Stimulated activated CD8-positive, alpha-beta memory T cell treated with anti-CD3 and anti-CD28 coated beads, Interleukin-4, amount 100 ng/mL, for 1 hour (primary cell): ENCODE measurements at regions not wholly inside any gene's neighbourhood (a gene's known extent, or its start where the extent isn't known, plus 50 kb on each side); places are given as distances from the start of the nearest gene placed in this dataset.

Experiments used
- DNase-seq, 2 donors: peaks; one replicate each; pipeline ENCODE4 v3.0.0-alpha.2; 2020; ENCODE audit warnings: low read depth in 2 of 2, low spot score in 1 of 2

DNA sequence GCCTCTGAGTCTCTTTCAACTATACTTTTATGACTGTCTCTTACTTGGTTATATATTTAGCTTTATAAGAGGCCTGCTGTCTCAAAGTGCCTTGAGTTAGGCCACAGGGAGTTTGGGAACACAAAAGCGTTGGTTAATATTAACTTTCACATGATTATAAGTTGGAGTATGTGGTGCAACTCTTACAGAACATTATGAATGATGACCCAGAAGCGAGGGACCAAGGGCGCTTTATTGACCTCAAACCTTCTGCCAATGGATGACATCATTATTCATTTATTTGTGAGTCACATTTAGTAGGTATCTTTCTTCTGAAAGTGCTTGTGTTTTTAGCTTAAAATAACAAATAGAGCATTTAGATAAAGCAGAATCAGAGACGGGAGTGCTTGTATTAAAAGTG lies 298.0 kb upstream of the ZC3H12C start:
- no peak for DNase-seq

DNA sequence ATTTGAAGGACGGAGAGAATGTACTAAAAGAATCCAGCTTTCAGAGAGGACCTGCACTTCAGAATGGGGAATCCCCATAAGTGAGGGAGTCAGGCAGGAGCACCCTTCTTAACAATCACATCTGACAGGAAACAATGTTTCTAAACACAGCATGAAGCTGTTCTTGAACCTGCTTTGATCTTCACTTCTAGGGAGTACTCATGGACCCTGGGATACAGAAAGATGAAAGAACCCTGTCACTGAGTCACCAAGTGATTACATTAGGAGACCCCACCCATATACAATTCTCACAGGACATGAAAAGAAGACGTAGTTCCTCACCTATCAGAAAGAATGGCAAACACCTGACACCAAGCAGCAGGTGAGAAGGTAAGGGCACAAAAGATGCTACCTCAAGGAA lies 296.9 kb upstream of the ZC3H12C start:
- DNase-seq, result no peak

DNA sequence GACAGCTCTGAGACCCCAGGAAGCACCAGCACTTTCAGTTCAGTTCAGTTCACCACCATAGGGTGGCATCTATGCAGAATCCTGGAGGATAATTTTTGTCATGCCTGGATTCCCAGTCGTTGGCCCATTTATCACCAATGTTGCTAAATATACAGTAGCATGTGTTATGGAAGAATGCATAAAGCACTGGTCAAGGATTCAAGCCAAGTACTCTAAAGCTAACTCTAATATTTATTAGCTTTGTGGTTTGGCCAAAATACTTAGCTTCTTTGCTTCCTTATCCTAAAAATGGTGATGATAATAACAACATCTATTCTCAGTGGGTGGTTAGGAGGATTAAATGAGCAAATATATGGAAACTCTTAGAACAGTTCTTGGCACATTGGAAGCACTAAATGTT lies 294.7 kb upstream of the ZC3H12C start:
- DNase-seq, result no peak

DNA sequence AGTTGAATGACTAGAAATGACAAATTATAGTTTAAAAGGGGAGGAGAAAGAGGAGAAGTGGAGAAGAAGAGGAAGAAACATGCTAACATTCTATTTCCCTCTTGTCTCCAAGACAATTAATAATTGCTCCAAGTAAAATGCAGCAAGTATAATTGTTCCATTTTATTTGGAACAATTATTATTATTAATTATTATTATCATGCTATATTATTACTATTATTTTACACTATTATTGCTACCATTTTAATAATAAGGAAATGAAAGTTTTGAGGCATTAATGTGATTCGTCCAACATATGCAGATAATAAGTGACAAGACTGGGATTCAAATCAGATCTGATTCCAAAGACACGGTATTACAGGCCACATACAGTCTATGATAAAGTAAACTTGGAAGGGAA lies 293.6 kb upstream of the ZC3H12C start:
- DNase-seq, result no peak

DNA sequence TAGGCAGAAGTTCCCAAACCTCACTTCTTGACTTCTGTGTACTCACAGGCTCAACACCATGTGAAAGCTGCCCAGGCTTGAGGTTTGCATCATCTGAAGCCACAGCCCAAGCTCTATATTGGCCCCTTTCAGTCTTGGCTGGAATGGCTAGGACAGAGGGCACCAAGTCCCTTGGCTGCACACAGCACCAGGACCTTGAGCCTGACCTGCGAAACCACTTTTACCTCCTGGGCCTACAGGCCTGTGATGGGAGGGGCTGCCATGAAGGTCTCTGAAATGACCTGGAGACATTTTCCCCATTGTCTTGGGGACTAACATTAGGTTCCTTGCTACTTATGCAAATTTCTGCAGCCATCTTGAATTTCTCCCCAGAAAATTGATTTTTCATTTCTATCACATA lies 288.3 kb upstream of the ZC3H12C start:
- no peak for DNase-seq

DNA sequence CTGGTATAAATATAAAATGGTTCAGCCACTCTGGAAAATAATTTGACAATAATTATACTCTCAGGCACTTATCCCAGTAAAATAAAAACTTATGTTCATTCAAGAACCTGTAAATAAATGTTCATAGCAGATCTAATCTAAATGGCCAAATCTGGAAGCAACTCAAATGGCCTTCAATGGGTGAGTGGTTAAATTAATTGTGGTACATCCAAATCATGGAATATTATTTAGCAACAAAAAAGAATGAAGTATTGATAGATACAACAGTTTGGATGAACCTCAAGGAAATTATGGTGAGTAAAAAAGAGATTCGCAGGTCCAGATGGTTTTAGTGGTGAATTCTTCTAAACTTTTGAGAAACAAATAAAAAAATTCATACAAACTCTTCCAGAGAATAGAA lies 287.0 kb upstream of the ZC3H12C start:
- no peak for DNase-seq

DNA sequence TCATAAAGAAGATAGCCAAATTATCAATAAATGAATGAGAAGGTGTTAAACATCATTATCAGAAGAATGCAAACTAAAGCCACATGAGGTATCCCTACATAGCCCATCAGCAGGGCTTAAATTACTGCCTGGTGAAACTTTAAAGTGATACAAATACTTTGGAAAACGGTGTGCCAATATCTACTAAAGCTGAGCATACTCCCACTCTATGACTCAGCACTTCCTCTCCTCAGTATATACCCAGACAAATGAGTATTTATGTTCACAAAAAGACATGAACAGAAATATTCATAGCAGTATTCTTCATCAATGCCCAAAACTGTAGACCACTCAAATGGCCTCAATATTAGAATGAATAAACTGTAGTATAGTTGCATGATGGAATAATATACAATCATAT lies 284.6 kb upstream of the ZC3H12C start:
- no peak for DNase-seq

DNA sequence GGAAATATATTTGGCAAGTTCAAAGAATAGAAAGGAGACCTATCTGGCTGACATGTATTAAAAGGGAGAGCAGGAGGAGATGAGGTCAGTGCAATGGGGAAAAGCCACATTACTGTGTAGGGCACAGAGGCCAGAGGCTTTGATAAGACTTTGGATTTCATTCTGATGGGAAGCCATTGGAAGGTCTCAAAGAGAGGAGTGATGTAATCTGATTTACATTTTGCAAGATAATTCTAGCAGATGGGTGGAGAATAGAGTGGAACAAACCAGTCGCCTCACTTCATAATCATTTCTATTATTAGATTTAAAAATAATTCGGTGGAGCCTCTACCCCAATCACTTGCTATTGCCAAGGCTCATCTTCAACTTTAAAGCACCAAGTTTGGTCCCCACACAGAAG lies 278.4 kb upstream of the ZC3H12C start:
- no peak for DNase-seq

DNA sequence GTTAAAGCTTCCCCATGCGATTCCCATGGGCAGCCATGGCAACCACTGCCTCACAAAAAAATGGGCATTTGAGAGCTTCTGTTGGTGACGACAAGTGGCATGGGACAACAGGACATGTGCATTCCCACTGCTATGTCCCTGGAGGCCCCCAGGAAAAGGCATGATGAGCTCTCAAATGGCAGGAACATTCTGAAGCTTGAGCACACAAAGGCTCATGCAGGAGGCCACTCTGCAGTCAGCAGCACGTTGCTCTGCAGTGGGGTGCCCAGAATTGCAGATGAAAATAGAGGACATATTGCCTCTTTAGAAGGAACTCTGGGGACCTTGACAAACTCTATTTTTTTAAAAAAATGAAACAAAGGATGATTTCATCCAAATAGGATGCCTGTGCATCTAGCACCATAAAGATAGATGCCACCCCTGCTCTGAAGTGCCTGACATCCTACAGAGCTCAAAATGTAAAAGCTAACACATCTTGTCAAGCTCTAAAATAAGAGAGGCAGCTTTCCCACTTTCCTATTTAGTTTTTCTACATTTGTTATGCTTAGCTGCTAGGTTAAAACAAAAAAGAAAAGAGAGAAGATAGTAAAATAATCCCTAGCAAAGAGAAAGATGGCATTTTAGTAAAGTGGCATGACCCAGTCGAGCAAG lies 277.6 kb upstream of the ZC3H12C start:
- DNase-seq, result no peak

DNA sequence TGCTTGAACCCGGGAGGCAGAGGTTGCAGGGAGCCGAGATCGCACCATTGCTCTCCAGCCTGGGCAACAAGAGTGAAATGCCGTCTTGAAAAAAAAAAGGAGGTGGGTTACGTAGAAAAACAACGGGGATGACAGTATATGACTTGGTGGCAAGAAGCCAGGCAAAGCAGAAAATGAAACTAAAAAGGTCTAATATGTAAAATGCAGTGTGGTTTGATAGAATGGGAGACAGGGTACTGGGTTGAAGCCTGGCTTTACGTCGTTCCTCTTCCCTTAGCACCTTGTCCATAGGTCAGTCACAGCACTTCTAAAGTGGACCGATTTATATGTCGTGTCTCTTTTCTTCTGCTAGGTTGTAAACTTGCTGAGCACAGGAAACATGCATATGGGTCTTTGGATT lies 274.9 kb upstream of the ZC3H12C start:
- no peak for DNase-seq

DNA sequence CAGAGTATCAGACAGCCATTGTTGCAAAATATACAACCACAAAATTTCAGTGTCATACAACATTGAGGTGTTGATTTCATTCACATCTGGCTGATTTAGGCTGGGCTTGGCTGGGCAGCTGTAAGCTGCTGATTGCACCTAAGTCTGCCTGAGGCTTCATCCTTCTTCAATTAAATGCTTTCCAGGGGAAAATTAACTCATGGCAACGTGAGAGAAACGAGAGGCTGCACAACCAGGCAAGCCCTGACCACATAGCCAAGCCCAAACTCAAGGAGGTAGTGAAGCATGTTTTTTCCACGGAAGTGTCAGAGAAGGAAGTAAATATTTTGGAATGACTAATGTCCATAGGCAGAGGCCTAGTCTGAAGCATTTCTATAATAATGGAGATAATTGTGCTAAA lies 273.8 kb upstream of the ZC3H12C start:
- DNase-seq, result no peak

DNA sequence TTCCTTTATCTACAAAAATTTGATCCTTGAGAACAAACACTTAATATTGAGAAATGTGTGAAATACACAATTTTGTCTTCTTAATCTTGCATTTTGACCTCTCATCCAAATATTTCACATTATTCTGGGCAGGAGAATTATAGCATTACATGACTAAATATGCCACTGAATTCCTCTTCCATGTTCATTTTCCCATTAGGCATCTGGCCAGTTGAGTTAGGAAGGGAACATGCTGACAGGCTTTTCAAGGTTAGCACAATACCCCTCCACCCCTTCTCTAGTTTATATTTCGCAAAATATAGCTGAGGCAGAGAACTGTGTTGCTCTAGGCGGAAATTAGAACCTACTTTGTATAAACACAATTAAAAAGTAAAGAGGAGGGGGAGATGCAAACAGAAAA lies 271.7 kb upstream of the ZC3H12C start:
- DNase-seq, result no peak

DNA sequence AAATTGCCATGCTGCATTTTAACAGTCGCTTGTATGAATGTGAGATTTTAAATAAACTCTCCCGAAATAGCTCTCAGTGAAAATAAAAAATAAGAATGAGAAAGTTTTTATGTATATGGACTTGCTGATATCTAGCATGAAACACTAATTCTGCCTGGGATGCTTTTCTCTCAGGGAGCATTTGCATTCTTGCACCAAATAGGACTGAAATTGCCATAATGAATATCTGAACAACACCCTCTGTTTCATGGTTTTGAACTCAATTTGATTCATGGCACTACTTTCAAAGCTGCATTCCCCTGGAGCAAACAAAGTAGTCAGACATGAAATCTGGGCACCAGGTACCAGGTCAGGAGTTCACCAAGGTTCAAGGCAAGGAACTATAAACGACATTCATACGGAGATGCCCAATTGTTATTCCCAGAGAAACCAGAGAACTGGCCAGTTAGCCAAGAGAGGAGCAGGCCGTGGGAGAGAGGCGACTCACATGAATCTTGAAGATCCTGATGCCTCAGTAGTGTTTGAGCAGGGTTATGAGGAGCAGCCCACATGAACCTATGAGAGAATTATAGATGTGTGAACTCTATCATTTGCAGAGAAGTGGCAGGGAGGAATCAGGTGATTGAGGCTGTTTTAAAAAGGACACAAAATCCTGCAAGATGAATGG lies 270.6 kb upstream of the ZC3H12C start:
- DNase-seq, result no peak

DNA sequence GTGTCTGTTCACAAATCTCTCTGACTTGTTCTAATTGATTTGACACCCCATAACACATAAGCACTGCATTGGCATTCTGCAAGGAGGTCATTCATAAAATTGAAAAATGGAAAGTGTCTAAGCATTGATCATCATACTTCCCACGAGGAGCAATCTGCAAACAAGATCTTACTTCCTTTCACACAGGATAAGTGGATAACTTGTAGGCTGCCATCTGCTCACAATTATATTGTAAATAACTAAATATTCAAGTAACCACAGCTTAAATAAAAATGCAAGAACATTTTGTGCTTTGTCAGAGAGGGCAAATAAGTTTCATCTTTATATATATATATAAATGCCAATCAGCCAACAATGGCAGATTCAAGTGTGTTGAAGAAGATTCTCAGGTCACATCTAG lies 264.8 kb upstream of the ZC3H12C start:
- DNase-seq, result no peak

DNA sequence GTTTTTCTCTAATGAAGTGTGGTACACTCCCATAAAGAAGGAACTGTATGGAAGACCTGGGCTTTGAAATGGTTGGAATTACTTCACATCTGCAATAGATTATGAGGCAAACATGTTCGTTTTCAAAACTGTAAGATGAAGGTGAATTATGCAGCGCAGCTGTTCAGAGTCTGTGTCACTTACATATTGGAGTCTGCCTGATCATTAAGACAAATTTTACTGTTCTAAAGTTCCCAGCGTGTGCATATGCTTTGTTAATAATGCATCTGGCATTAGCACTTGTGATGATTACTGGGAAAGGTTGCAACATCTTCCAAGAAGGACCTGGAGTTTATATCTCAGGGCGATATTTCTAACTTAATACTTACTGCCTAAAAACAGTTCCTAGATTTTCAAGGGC lies 255.2 kb upstream of the ZC3H12C start:
- DNase-seq, result no peak

DNA sequence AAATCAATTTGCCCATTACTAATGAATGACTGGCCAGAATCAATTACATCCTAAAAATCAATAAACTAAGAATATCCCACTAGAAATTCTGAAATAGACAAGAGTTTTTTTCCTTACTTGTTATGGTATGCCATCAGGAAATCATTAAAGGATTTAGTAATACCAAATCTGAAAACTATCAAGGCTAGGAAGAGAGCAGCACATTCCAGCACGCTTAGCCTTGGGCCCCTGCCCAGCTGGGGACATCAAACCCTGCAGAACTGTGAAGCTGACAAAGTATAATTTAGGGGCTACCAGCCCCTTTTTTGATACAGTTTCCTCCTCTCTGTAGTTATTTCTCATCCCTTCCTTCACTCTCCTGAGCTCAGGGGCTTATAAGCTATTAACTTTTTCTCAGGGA lies 247.8 kb upstream of the ZC3H12C start:
- DNase-seq, result no peak

DNA sequence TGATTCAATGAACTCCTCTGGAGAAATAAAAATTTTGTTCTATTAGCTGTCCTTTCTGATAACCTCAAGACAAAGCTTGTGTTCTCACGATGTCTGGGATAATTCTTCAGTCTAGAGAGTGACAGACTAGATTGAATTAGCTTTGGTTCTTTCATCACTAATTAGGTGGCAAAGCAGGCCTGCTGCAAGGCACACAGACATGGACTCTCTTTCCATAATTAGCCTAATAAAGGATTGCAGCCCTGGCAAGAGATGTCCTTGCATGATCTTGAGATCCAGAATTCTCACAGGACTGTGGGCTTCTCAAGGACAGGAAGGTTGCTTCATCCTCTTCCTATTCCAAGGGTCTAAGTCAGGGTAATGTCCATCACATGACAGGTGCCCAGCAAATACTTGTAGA lies 245.6 kb upstream of the ZC3H12C start:
- DNase-seq, result no peak

DNA sequence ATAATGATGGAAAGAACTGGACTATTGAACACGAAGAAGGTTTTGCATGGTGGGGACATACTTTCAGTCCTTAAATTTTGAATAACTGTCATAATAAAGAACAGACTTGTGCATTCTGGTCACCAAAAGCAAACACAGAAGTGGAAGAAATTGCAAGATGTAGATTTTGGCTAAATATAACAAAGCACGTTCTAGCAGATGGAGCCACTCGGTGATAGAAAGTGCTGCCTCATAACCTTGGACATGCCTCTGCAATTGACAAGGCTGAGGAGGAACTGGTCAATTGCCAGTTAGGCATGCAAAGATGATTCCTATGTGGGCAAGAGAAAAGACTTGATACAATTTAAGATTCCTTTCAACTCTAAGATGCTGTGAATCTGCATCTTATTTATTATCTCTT lies 244.1 kb upstream of the ZC3H12C start:
- no peak for DNase-seq

DNA sequence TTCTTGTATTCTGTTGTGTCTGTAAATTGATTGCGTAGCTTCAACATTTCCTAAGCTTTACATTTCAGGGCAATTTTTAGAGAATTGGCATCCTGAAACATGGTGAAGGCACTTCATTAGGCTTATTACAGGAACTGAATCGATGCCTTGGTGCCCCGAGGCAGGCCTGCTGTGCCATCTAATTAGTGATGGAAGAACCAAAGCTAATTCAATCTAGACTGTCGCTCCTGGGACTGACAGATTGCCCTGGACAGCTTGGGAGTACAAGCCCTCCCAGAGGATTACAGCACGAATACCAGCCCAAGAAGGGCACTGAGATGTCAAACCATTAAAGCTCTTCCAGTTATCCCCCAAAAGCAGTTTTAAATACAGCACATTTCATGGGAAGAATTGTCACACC lies 243.2 kb upstream of the ZC3H12C start:
- DNase-seq, result no peak

DNA sequence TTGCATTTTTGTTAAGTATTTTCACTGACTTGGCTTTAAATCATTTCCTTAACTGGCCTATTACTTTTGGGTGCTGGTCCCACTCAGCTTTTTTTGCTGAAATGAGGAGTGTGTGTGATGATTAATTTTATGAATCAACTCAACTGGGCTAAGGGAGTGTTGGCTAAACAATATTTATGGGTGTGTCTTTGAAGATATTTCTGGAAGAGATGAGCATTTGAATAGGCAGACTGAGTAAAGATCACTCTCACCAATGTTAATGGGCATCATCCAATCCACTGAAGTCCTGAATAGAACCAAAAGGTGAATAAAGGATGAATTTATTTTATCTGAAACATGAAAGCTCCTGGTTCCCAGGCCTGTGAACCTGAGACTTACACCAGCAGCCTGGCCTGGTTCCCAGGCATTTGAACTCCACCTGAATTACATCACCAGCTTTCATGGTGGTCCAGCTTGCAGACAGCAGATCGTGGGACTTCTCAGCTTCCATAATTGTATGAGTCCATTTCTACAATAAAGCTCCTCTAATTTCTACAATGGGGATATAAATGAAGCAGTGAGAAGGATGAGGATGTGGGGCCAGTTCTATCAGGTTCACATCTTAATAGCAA lies 241.3 kb upstream of the ZC3H12C start:
- no peak for DNase-seq

DNA sequence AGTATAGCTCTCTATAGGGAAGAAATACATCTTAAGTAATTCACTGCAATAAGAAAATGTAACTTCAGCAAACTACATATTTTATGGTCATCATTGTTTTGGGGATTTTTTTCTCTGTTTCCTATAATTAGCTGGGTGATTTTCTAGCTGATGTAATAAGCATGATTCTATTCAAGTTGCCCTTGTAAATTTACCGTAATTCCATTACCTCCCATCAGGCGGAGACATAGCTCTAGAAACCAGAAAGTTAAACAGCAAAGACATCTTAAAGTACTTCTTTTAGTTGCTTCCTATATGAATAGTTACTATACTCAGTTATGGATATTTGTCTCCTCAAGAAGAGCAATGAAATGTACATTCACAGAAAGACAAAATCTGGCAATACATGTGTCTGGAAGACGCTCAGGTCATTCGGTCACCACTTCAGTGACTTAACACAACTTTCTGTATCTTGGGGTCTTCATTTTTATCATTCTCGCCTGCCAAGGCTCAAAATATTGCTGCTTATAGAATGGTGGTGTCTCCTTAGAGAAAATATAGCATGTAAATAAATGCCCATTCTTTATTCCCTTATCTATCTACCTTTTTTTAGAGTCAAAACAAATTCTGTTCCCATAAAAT lies 239.9 kb upstream of the ZC3H12C start:
- DNase-seq, result no peak

DNA sequence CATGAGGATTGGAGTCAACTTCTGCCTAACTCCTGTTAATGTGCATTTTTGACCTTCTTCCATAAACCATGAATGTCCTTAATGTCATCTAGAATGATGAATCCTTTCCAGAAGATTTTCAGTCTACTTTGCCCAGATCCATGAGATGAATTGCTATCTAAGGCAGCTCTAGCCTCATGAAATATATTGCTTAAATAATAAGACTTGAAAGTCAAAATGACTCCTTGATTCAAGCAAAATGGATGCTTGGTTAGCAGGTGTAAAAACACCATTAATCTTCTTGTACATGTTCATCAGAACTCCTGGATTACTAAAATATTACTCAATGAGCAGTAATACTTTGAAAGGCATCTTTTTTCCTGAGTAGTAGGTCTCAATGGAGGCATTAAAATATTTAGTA lies 238.5 kb upstream of the ZC3H12C start:
- DNase-seq, result no peak

DNA sequence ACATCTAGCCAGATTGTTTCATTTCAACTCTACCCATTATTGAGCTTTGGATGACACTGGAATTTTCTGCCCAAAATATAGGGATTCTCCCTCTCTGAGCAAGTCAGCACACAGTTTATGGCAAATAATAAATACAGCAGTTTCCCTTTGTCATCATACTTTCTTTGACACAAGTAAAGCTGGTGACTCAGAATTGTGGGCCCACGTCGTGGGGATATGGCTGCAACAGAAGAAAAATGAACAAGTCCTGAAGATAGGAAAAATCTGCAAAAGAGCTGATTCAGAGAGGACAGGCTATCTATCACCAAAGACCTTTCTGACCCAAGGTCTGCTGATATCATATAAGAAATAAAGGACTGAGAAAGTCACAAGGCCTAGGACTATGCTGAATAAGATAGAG lies 236.3 kb upstream of the ZC3H12C start:
- no peak for DNase-seq
